Globus pallidus (tissue), 1 donor: ENCODE measurements at regions not wholly inside any gene's neighbourhood (a gene's known extent, or its start where the extent isn't known, plus 50 kb on each side); places are given as distances from the start of the nearest gene placed in this dataset.
"Not testable (repeated sequence)": the region's sequence is repeated elsewhere in the genome, so short reads cannot be mapped to it uniquely, and the experiment has no call there.

ENCODE experiments used
- DNase-seq: peaks from one replicate; pipeline ENCODE4 v3.0.0-alpha.2; 2015; ENCODE audit warnings: low spot score

DNA sequence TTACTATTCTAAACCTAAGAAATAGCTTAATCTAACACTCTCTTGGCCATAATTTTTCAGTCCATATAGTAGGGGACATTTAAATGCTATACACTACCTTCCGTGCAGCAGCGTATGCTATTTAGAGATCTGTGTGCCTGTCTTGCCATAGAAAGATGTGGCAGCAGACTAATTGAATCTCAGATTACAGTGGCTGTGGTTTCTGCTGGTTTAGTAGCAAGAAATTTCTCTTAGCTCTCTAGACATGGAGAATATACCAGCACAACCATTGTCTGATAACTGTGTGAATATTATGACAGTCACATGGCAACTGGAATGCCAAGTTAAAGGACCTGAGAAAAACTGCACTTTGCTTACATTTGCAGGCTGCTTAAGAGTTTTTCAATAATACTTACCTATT, 672.4 kb upstream of the MIR17HG start:
- no peak for DNase-seq

DNA sequence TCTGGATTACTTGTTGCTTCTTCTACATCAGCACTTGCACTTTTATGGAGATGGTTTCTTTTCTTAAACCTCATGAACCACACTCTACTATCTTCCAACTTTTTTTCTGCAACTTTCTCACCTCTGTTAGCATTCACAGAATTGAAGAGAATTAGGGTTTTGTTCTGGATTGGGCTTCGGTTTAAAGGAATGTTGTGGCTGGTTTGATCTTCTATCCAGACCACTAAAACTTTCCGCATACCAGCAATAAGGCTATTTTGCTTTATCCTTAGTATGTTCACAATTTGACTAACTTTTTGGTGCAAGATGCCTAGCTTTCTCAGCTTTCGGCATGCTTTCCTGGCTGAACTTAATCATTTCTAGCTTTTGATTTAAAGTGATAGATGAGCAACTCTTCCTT, 666.7 kb upstream of the MIR17HG start:
- no peak for DNase-seq

DNA sequence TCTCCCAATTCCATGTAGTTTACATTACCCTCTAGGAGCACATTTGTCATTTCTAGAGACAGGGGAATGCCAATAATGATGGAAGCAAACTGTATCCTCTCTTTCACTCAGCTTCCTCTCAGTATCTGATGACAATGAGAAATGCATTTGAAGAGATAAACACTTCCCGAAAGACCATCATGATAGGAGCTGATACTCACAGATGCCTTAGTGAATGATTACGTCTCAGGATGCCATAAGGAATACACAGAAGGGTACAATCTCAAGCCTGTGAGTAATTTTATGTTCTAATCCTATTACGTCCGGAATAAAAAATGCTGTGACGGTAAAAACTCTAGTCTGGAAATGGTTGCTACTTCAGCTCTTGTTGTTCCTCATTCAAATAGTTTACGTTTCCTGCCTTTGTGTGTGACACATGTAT, 663.8 kb upstream of the MIR17HG start:
- DNase-seq, result no peak

DNA sequence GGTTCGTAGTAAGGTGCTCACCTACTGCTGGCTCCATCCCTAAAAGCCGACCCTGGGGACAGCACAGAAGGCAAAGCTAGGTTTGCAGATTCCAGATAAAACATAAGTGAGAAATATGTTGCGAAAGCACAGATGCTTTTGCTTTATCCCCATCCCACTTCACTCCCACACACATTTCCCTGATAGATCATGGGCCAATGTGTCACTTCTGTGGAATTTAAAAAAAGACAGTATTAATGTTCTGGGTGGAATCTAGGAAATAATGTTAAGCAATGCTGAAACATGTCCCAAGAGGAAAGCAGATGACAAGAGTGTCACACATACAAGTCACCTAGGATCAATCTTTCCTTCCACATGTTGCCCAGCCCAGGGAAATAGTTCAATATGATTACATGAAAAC, 661.0 kb upstream of the MIR17HG start:
- no peak for DNase-seq

DNA sequence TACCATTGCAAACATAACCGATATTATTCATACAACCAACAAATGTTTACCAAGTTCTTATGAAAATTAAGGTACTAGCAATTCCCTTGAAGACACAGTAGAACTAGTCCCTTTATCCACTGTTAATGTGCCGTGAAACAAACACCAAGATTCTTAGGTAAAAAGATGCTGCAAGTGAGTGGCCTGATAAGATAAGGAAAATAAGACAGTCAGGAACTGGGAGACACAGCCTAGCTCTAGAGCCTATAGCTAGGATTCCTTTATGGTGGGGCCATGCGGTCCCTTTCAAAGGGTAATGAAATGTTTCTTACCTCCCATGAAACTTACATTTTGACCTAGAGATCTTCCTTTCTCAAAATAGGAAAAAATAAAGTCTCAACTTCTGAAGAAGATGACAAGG, 658.4 kb upstream of the MIR17HG start:
- no peak for DNase-seq

DNA sequence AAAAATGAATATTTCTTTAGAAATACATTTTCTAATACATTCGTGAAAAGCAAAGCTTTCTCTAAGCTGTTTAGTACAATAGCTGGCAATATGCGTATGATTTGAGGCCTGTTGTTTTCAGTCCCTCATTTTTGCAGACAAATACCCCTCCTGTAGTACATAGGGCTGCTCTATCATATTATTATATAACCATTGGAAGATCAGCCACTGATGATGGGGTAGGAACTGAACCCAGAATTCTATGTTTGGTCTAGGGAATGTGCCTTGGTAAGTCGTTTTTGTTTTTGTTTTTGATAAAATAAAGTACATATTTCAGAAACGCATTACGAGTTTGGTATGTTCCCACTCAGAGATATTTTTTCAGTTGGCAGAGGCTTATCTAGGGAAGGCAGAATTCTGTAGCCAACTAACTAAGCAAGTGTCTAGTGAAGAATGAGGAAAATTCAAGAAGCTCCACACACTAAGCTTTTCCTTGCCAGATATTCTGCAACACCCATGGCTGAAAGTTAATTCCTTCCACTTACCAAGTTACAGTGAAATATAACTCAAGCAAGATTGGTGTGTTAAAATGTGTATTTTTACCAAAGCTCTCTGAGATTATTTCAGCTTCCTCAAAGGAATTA, 656.9 kb upstream of the MIR17HG start:
- no peak for DNase-seq

DNA sequence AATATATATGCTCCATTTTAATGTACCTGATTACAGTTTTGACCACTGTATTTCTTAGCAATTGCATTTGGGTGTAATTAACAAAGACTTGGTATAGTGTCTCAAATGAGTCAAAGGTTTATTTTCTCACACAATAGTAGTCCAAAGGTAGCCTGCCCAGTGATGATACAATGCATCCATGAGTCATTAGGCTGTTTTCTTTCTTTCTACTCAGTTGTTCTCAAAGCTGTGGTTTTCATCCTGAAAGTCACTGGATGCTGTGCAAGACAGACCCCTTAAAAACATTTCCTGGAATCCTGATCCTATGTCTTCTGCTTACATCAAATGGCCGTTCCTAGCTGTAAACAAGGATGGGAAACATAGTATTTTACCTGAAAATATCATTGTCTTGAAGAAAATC, 651.2 kb upstream of the MIR17HG start:
- DNase-seq, result no peak

DNA sequence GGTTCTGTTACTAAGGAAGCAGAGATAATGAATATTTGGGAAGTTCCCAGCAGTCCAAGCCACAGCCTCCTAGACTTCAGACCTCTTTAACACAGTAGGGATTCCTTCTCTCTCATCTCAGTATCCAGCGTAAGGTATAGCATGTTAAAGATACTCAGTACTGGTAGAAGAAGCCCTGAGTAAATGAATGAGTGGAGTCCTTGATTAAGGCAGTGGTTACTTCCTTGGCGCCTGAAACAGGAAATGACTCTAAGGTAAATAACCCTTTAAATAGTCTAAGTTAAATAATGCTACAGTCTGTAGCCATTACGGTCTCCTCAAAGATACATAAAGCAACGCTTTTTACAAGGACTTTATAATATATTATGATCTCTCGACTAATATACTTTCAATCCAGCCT, 650.8 kb upstream of the MIR17HG start:
- no peak for DNase-seq

DNA sequence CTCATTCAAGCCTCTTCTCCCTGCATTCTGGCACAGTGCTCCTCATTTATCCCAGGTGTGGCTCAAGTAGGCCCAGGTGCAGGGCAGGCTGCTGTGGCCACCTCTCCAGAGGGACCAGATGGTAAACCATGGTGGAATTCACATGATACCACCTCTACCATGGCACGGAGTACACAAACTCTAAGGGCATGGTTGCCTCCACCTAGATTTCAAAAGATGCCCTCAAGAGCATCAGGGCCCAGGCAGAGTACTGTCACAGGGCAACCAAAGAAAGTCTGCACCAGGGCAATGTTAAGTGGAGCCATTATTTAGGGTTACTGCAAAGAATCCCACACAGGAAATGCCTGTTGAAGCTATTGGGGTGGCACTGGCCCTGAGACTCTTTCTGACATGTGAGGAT, 647.1 kb upstream of the MIR17HG start:
- DNase-seq, result no peak

DNA sequence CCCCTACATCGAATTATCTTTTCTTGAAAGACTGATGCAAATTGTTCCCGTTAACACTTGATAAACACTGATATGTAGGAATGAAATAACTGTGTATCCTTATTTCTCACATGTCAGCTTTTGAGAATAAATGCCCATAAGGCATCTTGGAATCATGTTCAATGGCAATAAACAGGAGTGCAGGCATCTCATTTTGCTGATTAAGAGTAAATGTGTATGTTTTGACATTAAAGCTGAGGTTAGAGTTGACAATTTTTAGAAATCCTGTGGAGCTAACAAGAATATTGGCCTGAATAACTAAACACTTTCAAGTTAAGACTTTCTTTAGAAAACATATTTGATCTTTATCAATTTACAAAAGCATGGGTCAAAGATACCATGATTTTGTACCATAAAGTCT, 646.2 kb upstream of the MIR17HG start:
- no peak for DNase-seq

DNA sequence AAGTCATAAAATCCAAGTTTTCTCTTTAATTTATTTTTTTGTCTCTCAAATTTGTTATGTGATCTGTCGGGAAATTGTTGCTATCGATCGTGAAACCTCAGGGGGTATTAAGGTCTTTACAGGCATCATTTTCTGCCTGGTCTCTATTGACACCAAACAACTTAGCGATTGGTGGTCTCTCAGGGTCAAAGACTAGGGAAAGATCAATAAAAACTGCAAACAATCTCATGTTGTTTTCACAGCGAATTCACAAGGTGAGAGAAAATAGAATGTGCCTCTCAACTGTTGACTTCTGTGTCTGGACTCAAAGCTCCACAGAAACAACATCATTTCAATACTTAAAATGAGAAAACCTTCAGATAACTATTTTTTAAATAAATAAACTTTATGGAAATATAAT, 645.4 kb upstream of the MIR17HG start:
- DNase-seq, result no peak

DNA sequence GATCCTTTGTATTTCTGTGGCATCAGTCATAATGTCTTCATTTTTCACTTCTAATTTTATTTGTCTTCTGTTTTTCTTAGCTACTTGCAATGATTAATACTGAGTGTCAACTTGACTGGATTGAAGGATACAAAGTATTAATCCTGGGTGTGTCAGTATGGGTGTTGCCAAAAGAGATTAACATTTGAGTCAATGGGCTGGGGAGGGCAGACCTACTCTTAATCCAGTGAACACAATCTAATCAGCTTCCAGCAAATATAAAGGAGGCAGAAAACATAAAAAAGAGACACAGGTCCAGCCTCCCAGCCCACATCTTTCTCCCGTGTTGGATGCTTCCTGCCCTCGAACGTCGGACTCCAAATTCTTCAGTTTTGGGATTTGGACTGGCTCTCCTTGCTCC, 640.9 kb upstream of the MIR17HG start:
- no peak for DNase-seq

DNA sequence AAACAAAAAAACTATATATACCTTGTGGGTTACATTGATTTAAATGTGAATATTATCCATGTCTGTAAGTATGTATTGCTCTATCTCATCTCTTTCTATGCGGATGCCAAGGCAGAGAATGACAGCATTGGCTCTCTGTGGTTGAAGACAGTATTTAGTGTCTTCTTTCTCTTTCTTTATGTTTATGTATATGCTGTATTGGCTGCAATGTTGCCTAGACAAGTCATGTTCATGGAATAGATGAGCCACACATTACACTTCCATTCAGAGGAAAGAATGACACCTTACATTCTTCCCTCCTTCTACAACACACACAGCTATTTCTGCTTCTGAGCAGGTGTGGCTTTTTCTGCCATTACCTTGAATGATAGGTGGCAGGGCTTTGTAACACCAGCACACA, 639.4 kb upstream of the MIR17HG start:
- DNase-seq, result no peak

DNA sequence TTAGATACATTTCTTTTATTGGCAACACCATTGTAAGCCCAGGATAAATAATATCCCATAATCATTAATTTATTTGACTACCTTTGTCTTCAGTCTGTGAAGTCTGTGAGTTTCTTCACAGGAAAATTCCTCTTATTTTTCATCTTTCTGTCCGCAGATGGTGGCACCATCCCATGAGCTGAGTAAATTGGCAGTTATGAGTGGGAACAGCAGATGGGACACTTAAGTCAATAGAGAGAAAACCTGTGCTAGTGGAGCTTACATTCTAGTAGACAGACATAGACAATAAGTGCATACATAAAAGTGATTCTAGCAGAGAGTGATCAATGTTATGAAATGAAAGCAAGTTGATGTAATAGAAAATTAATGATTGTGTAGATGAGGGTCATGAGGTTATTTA, 638.2 kb upstream of the MIR17HG start:
- DNase-seq, result no peak

DNA sequence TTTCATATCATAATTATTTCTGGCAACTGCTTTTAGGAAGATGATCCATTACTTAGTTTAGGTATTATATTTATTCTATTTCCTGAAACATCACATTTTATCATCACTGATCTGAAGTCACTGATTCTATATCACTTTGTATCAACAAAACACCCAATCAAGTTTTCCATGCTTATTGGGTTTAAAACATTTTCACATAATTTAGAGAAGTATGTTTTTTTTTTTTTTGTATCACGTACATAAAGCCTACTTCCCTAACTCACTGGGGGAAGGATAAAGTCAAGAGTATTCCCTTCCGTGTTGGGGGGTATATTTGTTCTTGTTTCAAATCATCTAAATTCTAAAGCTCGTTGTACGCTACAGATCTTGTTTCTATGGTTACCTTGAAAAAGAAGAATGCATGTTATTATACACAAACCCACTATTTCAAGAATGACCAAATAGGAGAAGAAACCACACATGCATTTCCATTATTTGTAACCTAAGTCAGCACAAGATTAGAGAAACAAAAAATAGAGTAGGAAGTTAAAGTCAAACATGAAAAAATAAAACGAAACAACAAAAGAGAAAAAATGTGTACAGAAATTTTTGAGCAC, 637.2 kb upstream of the MIR17HG start:
- no peak for DNase-seq

DNA sequence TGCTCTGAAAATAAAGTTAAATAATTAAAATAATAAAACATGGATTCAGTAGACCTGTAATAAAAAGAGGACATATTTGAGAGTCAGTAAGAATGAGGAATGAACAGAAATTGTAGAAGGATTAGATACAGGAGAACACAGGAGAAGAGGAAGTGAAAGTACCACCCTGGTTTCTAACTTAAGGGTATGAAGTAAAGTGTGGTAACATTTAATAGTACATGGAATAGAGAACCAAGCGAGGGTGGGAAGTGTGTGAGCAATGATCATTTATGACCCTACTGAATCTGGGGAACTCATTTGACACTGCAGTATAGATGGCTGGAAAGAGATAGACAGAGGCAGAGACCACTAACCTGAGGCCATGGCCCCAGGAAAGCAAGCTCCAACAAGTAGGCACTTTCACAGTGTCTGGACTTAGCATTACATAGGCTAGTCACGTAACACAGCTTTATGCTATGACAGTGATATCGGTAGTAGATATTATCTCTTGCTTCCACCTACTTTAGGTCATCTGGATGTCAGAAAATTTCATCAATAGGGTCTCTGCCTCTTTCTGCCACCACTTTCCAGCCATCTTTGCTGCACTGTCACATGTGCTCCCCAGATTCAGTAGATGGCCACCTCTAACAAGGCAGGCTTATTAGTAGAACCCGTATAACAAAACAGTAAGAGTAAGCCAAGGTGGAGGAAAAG, 633.9 kb upstream of the MIR17HG start:
- DNase-seq, result peak; percentile 18

DNA sequence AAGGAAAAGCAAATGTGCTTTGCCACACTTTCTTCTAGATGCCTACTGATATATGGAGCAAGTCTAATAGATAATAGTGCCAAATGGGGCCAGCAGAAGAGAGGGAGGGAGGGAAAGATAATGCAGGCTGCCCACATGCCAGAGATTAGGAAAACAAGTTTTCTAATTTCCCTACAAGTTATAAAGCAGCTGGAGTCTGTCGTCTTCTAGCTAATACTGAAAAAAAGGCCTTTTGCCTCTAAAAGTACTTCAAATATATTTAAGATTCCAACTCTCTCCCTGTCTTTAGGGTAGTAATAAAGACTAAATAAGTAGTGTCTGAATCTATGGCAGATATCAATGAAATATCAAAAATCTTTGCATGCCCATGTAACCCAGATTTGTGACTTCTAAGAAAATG, 632.0 kb upstream of the MIR17HG start:
- no peak for DNase-seq

DNA sequence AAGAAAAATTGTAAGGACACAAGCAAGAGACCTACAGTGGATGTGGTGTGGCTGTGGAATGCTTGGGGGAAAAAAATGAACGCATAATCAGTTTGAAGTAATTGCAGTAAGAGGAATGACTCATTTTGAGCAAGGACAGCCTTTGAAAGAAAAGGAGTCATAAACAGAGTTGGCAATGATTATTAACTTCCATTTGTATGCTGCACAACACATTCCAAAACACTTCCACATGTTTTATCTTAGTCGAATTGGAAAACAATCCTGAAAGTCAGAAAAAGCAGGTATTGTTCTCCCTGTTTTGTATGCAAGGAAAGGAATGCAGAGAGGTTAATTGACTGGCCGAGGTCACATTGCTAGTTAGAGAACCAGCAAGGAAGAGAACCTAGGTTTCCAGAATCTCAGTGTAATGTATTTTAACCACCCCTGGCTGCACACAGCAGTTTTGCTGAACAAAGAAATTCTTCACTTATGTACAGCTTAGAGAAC, 630.0 kb upstream of the MIR17HG start:
- DNase-seq, result no peak

DNA sequence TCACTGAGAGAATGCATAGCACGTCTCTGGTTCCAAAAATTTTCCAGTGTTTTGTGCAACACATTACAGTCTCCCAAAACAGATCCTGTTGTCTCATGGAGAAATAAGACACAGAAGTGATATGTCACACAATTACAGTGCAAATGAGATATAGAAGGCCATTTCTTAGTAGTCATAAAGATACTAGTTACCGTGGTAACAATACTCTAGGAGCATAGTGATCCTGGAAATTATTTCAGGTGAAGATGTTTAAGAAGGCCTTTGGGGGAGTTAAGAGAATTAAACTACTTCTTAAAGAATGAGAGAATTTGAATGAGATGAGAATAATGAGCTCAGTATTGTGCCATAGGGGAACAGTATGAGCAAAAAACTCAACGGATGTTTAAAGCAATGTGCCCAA, 628.0 kb upstream of the MIR17HG start:
- DNase-seq, result no peak

DNA sequence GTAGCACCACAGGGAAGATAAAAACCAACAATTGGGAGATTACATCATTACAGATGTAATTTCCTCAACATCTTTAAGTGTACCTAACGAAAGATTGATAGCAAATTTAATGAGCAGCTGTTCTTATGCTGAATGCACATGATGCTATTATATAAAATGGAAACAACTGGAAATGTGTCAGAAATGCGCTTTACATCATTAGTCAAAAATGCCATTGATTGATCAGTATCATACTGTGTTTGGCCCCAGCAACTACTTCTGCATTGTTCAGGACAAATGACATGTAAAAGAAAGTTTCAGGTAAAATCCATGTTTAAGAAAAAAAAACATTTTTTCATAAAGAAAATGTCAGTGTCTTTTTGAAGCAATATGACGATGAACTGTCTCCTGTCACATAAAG, 625.5 kb upstream of the MIR17HG start:
- DNase-seq, result no peak

DNA sequence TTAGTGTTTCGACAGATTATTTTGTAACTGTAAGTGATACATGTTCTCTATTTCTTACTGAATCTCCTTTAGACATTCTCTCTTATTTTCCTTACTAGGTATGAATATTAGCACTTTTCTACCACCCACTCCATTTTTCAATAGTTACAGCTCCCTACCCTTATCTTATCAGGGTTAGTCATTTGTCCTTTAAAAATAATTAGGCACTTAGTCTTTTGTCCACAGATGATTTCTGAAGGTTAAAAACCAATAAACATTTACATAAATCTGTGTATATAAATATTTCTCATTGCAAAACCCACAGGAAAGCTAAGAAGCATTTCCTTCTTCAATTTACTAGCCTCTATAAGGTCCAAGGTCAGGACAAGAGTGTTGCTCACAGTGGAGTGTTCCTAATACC, 624.1 kb upstream of the MIR17HG start:
- DNase-seq, result no peak

DNA sequence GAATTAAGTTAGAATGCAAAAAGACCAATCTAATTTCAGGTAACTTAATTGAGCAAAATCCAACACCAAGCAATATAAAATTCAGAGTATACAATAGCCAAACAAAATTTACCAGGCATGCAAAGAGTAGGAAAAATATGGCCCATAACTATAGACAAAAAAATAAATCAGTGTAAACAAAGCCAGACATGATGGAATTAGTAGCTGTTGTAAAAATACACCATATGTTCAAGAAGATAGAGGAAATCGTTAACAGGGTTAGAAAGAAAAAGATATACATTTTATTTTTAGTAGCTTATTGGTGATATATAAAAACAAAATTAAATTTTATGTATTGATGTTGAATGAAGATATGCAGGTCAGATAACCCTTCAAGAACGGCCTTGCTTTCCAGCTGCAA, 621.1 kb upstream of the MIR17HG start:
- DNase-seq, result no peak

DNA sequence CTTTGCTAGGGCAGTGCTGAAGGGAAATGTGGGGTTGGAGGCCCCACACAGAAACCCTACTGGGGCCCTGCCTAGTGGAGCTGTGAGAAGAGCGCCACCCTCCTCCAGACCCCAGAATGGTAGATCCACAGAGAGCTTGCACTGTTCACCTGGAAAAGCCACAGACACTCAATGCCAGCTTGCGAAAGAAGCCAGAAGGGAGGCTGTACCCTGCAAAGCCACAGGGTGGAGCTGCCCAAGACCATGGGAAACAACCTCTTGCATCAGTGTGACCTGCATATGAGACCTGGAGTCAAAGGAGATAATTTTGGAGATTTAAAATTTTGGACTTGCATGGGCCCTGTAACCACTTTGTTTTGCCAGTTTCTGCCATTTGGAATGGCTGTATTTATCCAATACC, 615.4 kb upstream of the MIR17HG start:
- DNase-seq, result no peak

DNA sequence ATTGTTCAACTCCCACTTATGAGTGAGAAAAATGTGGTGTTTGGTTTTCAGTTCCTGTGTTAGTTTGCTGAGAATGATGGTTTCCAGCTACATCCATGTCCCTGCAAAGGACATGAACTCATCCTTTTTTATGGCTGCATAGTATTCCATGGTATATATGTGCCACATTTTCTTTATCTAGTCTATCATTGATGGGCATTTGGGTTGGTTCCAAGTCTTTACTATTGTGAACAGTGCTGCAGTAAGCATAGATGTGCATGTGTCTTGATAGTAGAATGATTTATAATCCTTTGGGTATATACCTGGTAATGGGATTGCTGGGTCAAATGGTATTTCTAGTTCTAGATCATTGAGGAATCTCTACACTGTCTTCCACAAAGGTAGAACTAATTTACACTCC, 613.0 kb upstream of the MIR17HG start:
- DNase-seq, result not testable (repeated sequence)
